GM12878 (cell line): ENCODE measurements at regions not wholly inside any gene's neighbourhood (a gene's known extent, or its start where the extent isn't known, plus 50 kb on each side); places are given as distances from the start of the nearest gene placed in this dataset.
A peak's percentile ranks its signal among the peaks of the same experiment; 100 is the strongest.

Experiments
- ATAC-seq: fragments of 200-7000 bp; cut with Tn5 transposase; 3 replicates; pipeline ENCODE4 v1.9.1; 2020; ENCODE audit warnings: mild to moderate bottlenecking, moderate library complexity
- BruUV-seq: library from RNA; stranded (reverse); fragments of 400-500 nt; replicated peaks from 2 replicates; lab custom pipeline; 2021; lab: Mats Ljungman, UMichigan
- CTCF ChIA-PET: fragments of 300-600 bp; sonication (Branson Sonifier 250); formaldehyde crosslinking; extraction: SDS; loops from one replicate; lab custom pipeline; 2021; ENCODE audit warnings: inconsistent platforms; lab: Yijun Ruan, JAX
- POLR2A ChIA-PET: fragments of 350-600 bp; formaldehyde crosslinking; extraction: SDS; loops from one replicate; lab custom pipeline; 2021; ENCODE audit warnings: inconsistent platforms; lab: Charles Lee
- RAD21 ChIA-PET: fragments of 300-600 bp; sonication (Branson Sonifier 250); formaldehyde crosslinking; loops from one replicate; lab custom pipeline; 2023; ENCODE audit warnings: antibody characterized with exemption; ENCODE audit not compliant: unreplicated experiment; lab: Charles Lee
- SMC1A ChIA-PET: fragments of 300-600 bp; sonication (Branson Sonifier 250); formaldehyde crosslinking; loops from one replicate; lab custom pipeline; 2023; ENCODE audit not compliant: unreplicated experiment, uncharacterized antibody; lab: Charles Lee
- DNase-seq: peaks from one replicate; pipeline ENCODE4 v3.0.0-alpha.2; 2011; ENCODE audit warnings: low read depth, low spot score
- FAIRE-seq: peaks from 3 replicates; lab custom pipeline; 2011; peaks lifted over from hg19 to GRCh38; lab: Jason Lieb, UNC
- H2AFZ ChIP-seq: 2 replicates; pipeline ENCODE4 v1.6.0; 2011; ENCODE audit warnings: low read depth, low read length, control low read depth; ENCODE audit not compliant: control insufficient read depth
- H3K27ac ChIP-seq: 2 replicates; pipeline ENCODE4 v1.5.1; 2011; ENCODE audit warnings: control low read depth; ENCODE audit not compliant: control insufficient read depth, insufficient read depth
- H3K27me3 ChIP-seq, 2 experiments: replicated peaks in 1 of 2; 2 replicates each; pipeline versions ENCODE4 v1.6.0 to v1.6.1; 2011; ENCODE audit warnings: low read length in 1 of 2; ENCODE audit not compliant: control insufficient read depth in 2 of 2, insufficient read depth in 2 of 2
- H3K36me3 ChIP-seq, 2 experiments: 2 replicates each; pipeline ENCODE4 v1.5.1; 2011; ENCODE audit warnings: low read length in 1 of 2; ENCODE audit not compliant: control insufficient read depth in 2 of 2, insufficient read depth in 2 of 2
- H3K4me1 ChIP-seq: 2 replicates; pipeline ENCODE4 v1.6.1; 2011; ENCODE audit warnings: mild to moderate bottlenecking, low read length, moderate library complexity, mixed read lengths; ENCODE audit not compliant: control insufficient read depth, insufficient read depth
- H3K4me2 ChIP-seq: 2 replicates; pipeline ENCODE4 v1.6.0; 2011; ENCODE audit warnings: control low read depth; ENCODE audit not compliant: control insufficient read depth, insufficient read depth
- H3K4me3 ChIP-seq: fragments of 200-600 bp; sonication (generic); 2 replicates; pipeline ENCODE4 v1.5.1; 2016
- H3K79me2 ChIP-seq: 2 replicates; pipeline ENCODE4 v1.6.0; 2011; ENCODE audit warnings: low read length; ENCODE audit not compliant: control insufficient read depth, insufficient read depth
- H3K9ac ChIP-seq: 2 replicates; pipeline ENCODE4 v1.8.0; 2011; ENCODE audit warnings: low read length, control low read depth, mixed read lengths; ENCODE audit not compliant: control insufficient read depth, insufficient read depth
- H3K9me3 ChIP-seq: replicated peaks from 3 replicates; pipeline ENCODE4 v1.5.1; 2011; ENCODE audit warnings: mild to moderate bottlenecking, low read length; ENCODE audit not compliant: control insufficient read depth, insufficient read depth
- H4K20me1 ChIP-seq: 2 replicates; pipeline ENCODE4 v1.6.0; 2011; ENCODE audit not compliant: control insufficient read depth, insufficient read depth
- BCL11A ChIP-seq: IDR thresholded peaks from 2 replicates; pipeline ENCODE4 v1.6.1; 2011; ENCODE audit warnings: low read depth, low read length
- BCL3 ChIP-seq: IDR thresholded peaks from 2 replicates; pipeline ENCODE4 v1.6.1; 2011; ENCODE audit warnings: borderline replicate concordance, low read depth, mild to moderate bottlenecking, moderate library complexity, low read length; ENCODE audit not compliant: insufficient read depth, poor library complexity, severe bottlenecking
- HCFC1 ChIP-seq: fragments of 150-350 bp; IDR thresholded peaks from 2 replicates; pipeline ENCODE4 v1.6.1; 2014; ENCODE audit warnings: low read length
- MEF2B ChIP-seq: fragments of 450-650 bp; IDR thresholded peaks from 2 replicates; pipeline ENCODE4 v1.6.1; 2018; ENCODE audit warnings: mild to moderate bottlenecking, moderate library complexity; ENCODE audit not compliant: partially characterized antibody, poor library complexity, severe bottlenecking
- MXI1 ChIP-seq: fragments of 150-350 bp; IDR thresholded peaks from 2 replicates; pipeline ENCODE4 v1.6.1; 2011; ENCODE audit warnings: low read depth, mild to moderate bottlenecking, inconsistent platforms, low read length, improper control_type of control experiment
- RELA ChIP-seq: fragments of 450-650 bp; IDR thresholded peaks from 2 replicates; pipeline ENCODE4 v1.8.0; 2014; ENCODE audit warnings: borderline replicate concordance; ENCODE audit not compliant: partially characterized antibody
- USF2 ChIP-seq: IDR thresholded peaks from 2 replicates; pipeline ENCODE4 v1.6.1; 2011; ENCODE audit warnings: low read depth, low read length, improper control_type of control experiment, borderline replicate concordance
- WGBS: methylation state at CpG from one replicate; pipeline ENCODE4 v1.1.6; 2016; ENCODE audit warnings: low lambda C conversion rate; ENCODE audit not compliant: insufficient replicate concordance, insufficient coverage; ENCODE audit errors: missing lambda C conversion rate; 5-methylcytosine and 5-hydroxymethylcytosine counted together
- in situ Hi-C: fragments of 300-500 bp; cut with MboI; formaldehyde crosslinking; loops from 9 replicates; pipeline ENCODE4 v1.14.3; 2018; ENCODE audit warnings: mixed read lengths
- intact Hi-C: fragments of 100-400 bp; cut with micrococcal nuclease; formaldehyde crosslinking; loops from one replicate; pipeline ENCODE4 v1.14.2; 2022; ENCODE audit not compliant: unreplicated experiment

- Histone ChIP-seq H4K20me1 (no peaks in the 10 kb centered on the region), H3K27me3 (no peaks in the 10 kb centered on the region), H3K4me2 (no peak overlapping the region), H3K79me2 (no peaks in the 10 kb centered on the region), H3K4me3 (no peak overlapping the region), H3K27ac (no peak overlapping the region), H3K36me3 (no peaks in the 10 kb centered on the region), H3K4me1 (no peaks in the 10 kb centered on the region), H3K9ac (no peak overlapping the region), H2AFZ (no peak overlapping the region), H3K9me3 (no peaks in the 10 kb centered on the region)
- POLR2A ChIA-PET: no interaction called here
- SMC1A ChIA-PET: no interaction called here
- CTCF ChIA-PET: interaction anchor here (1.6 kb wide), 1 partner anchor 38 kb away, joined by 3 read pairs; no protein-coding TSS in a partner anchor
- RAD21 ChIA-PET: no interaction called here
- WGBS: 94% methylated on average over 1 of the region's 1 CpG
- BruUV-seq: no TSS peak
- FAIRE-seq: peak; percentile 23
- intact Hi-C loops (no loop called here), in situ Hi-C loops (no loop called here)
- no peak for DNase-seq
- ATAC-seq: no peak
- no peak for TF ChIP-seq BCL11A
- no peak for TF ChIP-seq MXI1
- no peak for TF ChIP-seq BCL3
- TF ChIP-seq USF2: no peak
- TF ChIP-seq HCFC1: no peak
- no peak for TF ChIP-seq RELA
- no peak for TF ChIP-seq MEF2B
These were observed 291.6 kb downstream of the SOX4 start for GRCh38 chr6:21885111-21885510.
